GM19395 (cell line): ENCODE measurements at regions not wholly inside any gene's neighbourhood (a gene's known extent, or its start where the extent isn't known, plus 50 kb on each side); places are given as distances from the start of the nearest gene placed in this dataset.
"Not testable (repeated sequence)": the region's sequence is repeated elsewhere in the genome, so short reads cannot be mapped to it uniquely, and the experiment has no call there.

Source experiments
- ATAC-seq: cut with Tn5 transposase; IDR thresholded peaks from one replicate; pipeline ENCODE4 v1.9.1; 2021; ENCODE audit warnings: mild to moderate bottlenecking, moderate library complexity; ENCODE audit not compliant: unreplicated experiment

DNA sequence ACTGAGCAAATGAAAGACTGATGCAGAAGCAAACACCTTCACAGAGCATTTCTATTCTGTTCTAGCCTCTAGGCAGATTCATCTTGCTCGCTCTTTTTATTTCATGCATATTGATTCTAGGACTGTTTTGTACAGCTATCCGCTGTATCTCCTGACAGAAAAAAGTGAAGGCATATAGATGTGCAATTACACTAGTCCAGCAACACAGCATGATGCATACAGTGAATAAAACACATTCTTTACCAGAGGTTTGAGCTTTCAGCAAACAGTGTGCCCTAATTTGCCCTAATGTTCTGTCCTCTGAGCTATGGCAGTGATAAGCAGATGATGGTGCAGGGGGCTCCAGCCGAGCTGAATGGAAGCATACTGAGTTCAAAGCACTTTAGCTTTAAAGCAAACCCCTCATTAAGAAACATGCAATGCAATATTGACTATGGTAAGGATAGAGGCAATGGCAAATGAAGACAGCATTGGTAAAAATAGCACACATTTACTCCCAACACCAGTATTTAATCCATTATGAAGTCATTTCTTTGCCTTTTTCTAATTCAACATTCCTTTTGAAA is 141.2 kb upstream of the RGPD4 start:
- no peak for ATAC-seq

GRCh38 chr2:107687073-107687472 is 139.6 kb upstream of the RGPD4 start:
- ATAC-seq: no peak

DNA sequence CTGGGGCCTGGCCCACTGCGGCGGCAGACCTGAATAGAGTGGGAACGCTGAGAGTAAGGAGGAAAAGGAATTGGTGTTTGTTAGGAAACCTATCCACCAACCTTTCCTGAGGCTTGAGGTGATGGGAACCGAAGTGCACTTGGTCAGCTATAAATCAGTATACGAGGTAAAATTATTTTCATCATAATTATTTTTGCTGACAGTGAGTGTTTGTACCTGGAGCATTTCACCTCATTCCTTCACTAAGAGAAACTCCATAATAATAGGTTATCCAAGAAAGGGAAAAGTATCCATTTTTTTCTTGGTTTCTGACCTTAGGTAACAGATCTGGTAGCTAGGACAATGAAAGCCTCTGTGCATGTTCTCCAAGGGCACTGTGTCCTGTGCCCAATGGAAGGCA is 138.6 kb upstream of the RGPD4 start:
- ATAC-seq: no peak

DNA sequence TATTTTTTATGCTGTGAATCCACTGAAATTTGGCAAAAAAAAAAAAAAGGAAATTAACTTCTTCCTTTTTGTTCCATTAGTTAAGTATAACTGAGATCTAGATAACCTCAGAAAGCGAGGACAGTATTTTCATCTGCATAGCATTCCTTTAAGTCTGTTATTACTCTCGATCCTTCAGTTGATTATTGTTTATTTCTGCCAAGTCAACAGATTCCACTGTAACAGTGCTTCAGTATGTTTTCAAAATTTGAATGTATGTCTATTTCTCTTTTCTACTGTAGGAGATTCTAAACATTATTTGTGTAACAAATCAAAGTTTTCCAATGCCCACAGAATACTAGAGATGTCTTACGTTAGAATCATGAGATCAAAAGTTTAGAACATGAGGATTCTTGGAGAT is 133.1 kb upstream of the RGPD4 start:
- ATAC-seq: no peak

GRCh38 chr2:107694667-107695066 is 132.0 kb upstream of the RGPD4 start:
- ATAC-seq: no peak

DNA sequence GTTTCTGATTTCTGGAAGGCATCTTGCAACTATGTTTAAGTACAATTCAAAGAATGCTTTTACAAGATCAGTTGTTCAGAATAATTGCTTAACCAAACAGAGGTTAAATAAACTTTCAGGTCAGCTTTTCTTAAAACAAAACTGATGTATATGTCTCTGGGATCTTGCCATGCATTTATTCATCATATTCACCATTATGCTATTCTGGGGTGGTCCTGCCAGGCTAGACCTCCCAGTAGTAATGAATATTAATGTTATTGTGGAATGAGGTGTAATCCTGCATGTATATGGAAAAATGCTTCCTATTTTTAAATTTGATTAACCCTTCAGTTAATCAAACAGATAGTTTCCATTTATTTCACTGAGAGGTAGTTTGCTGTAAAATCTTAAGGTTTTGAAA is 129.3 kb upstream of the RGPD4 start:
- no peak for ATAC-seq

- no peak for ATAC-seq
These were observed 127.8 kb upstream of the RGPD4 start for GRCh38 chr2:107698861-107699260.

DNA sequence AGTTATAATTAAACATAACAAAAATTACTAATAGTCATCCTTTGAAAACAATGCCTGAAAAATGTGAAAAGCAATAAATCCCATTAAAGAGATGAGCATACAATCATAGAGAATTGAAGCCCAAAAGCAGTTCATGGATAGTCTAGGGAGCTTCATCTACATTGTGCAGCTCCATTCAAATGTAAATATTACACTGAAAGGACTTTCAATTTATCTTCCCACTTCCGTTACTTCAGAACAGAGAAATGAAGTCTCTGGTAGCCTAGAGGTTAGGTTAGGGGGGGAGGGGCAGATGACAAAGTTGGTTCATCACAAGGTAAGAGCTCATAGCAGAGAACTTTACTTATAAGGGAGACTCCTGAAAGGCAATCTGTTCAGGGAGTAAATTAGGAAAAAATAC is 126.6 kb upstream of the RGPD4 start:
- no peak for ATAC-seq

DNA sequence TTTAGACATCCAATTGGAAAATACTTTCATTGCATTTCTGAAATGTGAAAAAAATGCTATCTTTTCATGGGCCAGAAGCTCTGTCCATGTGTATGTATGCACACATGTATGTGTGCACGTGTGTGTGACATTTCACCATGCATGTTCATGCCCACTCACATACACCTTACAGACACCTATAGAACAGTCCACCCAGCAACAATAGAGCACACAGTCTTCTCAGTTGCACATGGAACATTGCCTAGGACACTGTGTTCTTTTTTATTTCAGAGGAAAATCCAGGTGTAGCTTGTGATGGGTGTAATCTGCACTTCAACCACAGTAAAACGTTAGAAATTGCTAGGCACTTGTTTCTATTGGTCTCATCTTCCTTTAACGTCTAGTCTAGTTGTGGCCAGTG is 114.8 kb upstream of the RGPD4 start:
- no peak for ATAC-seq

GRCh38 chr2:107712857-107713256 is 113.8 kb upstream of the RGPD4 start:
- peak; percentile 74 for ATAC-seq

GRCh38 chr2:107717661-107718060 is 109.0 kb upstream of the RGPD4 start:
- ATAC-seq: no peak

DNA sequence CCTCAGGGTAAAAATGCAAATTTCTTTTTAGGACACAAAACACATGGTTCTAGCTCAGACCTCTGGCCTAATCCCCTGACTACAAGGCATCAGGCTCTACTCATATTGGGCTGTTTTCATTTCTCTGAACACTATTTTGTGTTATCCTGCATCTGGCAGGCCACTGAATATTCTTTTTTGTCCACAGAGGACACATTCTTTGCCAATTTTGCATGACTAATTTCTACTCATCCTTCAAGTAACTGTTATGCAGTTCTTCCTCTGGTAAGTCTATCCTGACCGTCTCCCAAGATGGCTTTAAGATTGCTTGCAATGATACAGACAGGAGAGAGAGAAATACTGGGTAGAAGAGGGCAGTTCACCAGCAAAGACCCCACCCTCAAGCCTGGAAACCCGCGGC is 107.6 kb upstream of the RGPD4 start:
- no peak for ATAC-seq

DNA sequence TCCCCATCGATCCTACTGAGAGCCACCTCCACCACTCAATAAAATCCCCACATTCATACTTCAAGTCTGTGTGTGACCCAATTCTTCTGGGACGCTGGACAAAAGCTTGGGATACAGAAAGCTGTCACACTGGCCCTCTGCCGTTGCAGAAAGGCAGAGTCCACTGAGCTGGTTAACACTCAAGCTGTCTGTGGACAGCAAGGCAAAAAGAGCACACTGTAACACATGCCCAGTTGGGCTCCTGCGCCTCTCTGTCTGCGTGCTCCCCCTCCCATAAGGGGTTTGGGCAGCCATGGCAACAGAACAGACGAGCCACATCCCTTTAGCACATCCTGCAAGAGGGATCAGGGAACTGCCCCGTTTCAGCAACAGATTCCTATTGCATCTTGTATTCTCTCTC is 106.9 kb upstream of the RGPD4 start:
- ATAC-seq: no peak

- no peak for ATAC-seq
These were observed 105.5 kb upstream of the RGPD4 start for GRCh38 chr2:107721178-107721577.

GRCh38 chr2:107721586-107721985 is 105.1 kb upstream of the RGPD4 start:
- no peak for ATAC-seq

DNA sequence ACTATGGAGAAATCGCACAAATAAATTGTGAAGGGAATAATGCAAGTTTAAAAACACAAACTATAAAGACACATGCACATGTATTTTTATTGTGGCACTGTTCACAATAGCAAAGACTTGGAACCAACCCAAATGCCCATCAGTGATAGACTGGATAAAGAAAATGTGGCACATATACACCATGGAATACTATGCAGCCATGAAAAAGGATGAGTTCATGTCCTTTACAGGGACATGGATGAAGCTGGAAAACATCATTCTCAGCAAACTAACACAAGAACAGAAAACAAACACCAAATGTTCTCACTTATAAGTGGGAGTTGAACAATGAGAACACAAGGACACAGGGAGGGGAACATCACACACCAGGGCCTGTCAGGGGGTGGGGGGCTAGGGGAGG is 100.9 kb upstream of the RGPD4 start:
- ATAC-seq: not testable (repeated sequence)

GRCh38 chr2:107727318-107727717 is 99.4 kb upstream of the RGPD4 start:
- ATAC-seq: no peak

DNA sequence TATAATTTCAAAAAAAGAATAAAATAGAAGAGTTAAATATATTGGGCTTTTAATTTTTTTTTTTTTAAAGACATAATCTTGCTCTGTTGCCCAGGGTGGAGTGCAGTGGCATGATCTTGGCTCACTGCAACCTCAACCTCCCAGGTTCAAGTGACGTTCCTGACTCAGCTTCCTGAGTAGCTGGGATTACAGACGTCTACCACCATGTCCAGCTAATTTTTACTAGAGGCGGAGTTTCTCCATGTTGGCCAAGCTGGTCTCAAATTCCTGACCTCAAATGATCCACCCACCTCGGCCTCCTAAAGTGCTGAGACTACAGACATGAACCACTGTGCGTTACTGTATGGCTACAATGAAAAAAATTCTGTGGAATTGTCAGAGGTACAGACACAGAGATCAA is 98.1 kb upstream of the RGPD4 start:
- ATAC-seq: no peak

- ATAC-seq: no peak
These were observed 97.3 kb upstream of the RGPD4 start for GRCh38 chr2:107729440-107729839.

GRCh38 chr2:107730898-107731297 is 95.8 kb upstream of the RGPD4 start:
- no peak for ATAC-seq

DNA sequence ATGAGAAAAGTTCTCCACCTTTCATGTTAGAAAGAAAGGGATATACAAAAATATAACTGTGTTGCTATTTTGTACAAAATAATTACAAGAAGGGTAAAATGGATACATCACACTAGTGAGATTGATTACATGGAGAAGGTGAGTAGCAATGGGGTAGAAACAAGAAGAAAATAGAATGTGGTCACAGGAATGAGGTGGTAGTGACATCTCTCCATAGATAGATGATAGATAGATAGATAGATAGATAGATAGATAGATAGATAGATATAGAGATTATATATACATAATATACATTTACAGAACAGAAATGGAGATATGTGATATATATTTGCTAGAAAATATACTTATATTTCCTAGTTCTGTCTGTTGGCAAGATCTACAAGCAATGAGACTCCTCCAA is 95.3 kb upstream of the RGPD4 start:
- no peak for ATAC-seq

DNA sequence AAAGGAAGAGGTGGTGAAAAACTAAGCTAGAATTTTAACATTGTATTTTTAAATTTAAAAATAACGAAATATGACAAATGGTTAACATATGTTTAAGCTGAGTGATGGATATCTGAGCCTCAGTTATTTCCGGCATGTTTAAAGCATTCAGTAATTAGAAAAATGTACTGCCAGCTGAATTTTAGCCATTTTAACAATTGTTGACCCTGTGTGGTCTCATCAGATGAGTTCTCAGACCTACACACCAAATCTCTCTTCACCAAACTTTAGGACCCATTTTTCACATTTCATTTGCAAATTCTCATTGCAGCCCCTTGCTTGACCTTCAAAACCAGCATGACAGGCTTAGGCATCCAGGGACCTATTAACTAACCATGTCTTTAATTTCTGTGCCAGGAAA is 91.5 kb upstream of the RGPD4 start:
- no peak for ATAC-seq

DNA sequence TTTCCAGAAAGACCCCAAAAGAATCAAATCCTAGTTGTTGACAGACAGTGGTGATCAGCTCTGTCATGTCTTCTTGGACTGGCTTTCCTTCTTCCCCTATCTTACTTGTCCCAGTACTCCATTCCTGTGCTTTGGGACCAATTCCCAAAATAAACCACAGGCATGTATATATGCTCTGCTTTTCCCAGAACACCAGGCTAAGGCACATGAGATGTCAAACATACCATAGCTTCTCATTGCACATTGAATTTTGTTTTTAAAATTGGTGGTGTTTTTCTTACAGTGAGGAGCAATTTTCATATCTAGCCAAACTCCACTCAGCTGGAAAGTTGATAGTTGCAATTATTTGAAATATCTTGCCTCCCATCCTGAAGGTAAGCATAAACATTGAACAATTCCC is 88.9 kb upstream of the RGPD4 start:
- ATAC-seq: no peak

GRCh38 chr2:107738266-107738665 is 88.4 kb upstream of the RGPD4 start:
- no peak for ATAC-seq
